ENCODE measurements at regions not wholly inside any gene's neighbourhood (a gene's known extent, or its start where the extent isn't known, plus 50 kb on each side); places are given as distances from the start of the nearest gene placed in this dataset.

DNA sequence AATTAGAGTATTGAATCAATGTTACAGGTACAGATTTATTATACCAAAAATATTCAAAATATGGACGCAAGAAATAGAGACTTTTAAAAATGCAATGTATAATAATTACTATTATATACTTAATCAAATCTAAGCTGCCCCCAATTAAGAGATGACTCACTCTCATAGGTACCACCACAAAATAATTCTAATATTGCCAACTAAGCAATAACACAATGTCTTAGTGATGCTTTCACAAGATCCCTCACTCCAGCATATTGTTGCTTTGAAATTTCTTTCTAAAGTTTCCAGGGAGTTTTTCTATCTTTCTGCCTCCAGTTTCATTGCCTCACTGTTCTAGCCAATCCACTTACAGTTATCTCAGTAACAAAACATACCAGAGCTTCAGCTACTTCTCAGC is 270.0 kb upstream of the PABPC4L start:
- TF ChIP-seq, protein P1, sequence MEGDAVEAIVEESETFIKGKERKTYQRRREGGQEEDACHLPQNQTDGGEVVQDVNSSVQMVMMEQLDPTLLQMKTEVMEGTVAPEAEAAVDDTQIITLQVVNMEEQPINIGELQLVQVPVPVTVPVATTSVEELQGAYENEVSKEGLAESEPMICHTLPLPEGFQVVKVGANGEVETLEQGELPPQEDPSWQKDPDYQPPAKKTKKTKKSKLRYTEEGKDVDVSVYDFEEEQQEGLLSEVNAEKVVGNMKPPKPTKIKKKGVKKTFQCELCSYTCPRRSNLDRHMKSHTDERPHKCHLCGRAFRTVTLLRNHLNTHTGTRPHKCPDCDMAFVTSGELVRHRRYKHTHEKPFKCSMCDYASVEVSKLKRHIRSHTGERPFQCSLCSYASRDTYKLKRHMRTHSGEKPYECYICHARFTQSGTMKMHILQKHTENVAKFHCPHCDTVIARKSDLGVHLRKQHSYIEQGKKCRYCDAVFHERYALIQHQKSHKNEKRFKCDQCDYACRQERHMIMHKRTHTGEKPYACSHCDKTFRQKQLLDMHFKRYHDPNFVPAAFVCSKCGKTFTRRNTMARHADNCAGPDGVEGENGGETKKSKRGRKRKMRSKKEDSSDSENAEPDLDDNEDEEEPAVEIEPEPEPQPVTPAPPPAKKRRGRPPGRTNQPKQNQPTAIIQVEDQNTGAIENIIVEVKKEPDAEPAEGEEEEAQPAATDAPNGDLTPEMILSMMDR (IDR thresholded peaks at IDR 0.05; ENCODE audit: extremely low read depth, missing control alignments) = no peak
- DNase-seq (ENCODE audit: low spot score) = no peak

DNA sequence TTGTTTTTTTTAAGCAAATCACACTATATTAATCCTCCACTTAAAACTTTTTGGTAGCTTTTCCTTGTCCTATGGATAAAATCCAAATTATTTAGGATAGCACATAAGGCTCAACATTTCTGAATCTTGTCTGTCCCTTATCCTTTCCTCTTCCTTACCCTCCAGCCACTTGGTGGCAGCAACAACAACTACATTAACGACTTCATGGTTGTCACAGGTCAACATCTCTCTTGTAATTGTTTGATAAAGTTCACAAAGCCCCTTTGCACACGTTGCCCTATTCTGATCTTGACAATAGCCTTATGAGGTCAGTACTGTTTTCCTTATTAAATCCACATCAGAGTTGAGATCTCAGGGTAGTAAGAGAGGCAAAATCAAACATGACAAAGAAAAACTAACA is 269.0 kb upstream of the PABPC4L start:
- peak; percentile 3 for DNase-seq (ENCODE audit: low spot score)
- TF ChIP-seq, protein P1 (IDR thresholded peaks at IDR 0.05; ENCODE audit: extremely low read depth, missing control alignments) = peak; percentile 30

DNA sequence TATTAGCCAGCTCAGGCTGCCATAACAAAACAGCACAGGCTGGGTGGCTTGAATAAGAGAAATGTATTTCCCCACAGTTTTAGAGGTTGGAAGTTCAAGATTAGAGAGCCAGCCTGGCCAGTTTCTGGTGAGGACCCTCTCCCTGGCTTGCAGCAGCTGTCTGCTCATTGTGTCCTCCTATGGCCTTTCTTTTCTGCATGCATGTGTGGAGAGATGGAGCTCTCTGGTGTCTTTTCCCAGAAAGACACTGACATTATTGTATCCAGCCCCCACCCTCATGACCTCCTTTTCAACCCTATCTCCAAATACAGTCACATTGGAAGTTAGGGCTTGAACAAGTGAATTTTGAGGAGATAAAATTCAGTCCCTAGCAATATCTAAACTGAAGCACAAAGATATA is 263.8 kb upstream of the PABPC4L start:
- TF ChIP-seq, protein P1 (IDR thresholded peaks at IDR 0.05; ENCODE audit: extremely low read depth, missing control alignments) = no peak
- DNase-seq (ENCODE audit: low spot score) = no peak

DNA sequence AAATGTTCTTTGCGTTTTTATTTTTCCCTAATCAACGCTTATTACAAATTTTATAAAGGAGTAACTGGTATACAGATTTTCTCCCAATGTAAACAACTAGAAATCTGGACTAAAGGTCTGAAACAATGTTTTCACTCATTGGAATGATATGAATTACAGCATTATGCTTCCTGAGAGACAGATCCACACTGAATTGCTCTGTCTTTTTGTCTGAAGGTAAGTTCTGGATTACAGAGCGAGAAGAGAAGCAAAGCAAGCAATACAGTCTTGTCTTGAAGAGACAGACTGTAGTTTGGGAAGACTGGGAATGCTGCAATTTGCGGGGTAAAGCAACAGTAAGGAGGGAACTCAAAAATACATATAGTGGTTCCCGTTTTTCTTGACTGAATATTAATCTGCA is 262.2 kb upstream of the PABPC4L start:
- no peak for DNase-seq (ENCODE audit: low spot score)
- TF ChIP-seq, protein P1 (IDR thresholded peaks at IDR 0.05; ENCODE audit: extremely low read depth, missing control alignments) = no peak

DNA sequence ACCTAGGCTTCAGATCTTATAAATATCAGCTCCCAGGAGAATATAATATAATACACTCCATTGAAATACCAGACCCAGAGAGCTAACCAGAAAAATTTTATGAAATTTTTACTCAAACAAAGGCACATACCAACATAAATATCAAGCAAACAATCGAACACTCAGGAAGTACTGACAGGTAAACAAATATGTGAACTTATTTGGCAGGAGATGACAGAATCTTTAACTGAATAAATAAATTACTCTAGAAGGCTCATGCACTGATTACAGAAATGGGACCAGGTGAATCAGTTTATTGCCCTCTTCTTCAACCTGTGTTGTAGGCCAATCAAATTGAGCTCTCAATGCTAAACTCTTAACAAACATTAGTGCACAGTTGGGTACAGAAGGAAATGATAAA is 225.2 kb upstream of the PABPC4L start:
- TF ChIP-seq, protein P1 (IDR thresholded peaks at IDR 0.05; ENCODE audit: extremely low read depth, missing control alignments) = no peak
- DNase-seq (ENCODE audit: low spot score) = no peak

DNA sequence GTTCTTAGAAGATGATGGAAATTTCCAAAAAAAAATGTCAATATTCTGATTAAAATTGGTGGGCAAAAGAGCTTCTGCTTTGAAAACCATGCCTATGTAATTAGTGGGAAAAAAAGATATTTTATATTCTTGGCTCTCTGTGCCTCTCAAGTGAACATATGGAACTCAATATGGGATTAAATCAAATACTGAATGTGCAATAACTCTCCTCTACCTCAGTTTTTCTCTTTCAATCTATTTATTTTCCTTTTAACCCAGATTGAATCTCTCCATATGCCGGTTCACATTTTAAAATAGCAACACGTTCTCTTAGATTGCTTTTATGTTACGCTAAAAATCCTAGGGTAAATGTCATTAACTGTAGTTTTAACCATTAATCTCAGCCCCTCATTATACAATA is 224.2 kb upstream of the PABPC4L start:
- TF ChIP-seq, protein P1 (IDR thresholded peaks at IDR 0.05; ENCODE audit: extremely low read depth, missing control alignments) = no peak
- no peak for DNase-seq (ENCODE audit: low spot score)

DNA sequence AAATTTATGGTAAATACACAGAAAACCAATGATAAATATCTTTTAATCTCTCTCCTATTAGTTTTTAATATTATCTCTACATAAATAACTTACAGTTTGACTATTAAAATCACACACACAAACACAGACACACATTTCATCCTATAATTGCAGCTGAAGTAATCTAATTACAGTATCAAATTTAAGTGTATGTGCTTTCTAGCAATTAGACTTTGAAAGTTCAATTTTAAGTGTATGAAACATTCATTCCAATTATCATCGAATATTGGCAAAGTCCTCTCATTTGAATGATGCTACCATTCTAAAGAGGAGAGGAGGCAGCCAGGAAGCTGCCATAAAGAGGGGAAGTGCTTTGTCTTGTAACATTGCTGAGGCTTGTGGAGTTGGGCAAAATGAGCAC is 221.2 kb upstream of the PABPC4L start:
- TF ChIP-seq, protein P1 (IDR thresholded peaks at IDR 0.05; ENCODE audit: extremely low read depth, missing control alignments) = no peak
- no peak for DNase-seq (ENCODE audit: low spot score)
